Cardiac fibroblast (primary cell): ENCODE measurements at regions not wholly inside any gene's neighbourhood (a gene's known extent, or its start where the extent isn't known, plus 50 kb on each side); places are given as distances from the start of the nearest gene placed in this dataset.

Experiments
- DNase-seq, 2 donors: peaks; one replicate each; pipeline versions ENCODE4 v3.0.0 to v3.0.0-alpha.2; 2010; ENCODE audit warnings: low read depth in 2 of 2
- H3K4me3 ChIP-seq, 2 donors: replicated peaks in 1 of 2; 1 replicate in 1 of 2; 2 replicates in 1 of 2; pipeline ENCODE4 v1.5.1; 2011; ENCODE audit warnings: low read depth in 2 of 2, low read length in 2 of 2, mild to moderate bottlenecking in 2 of 2, moderate library complexity in 1 of 2
- TF ChIP-seq, protein P1 (sequence below): IDR thresholded peaks from one replicate; pipeline ENCODE4 v1.5.1; 2011; ENCODE audit warnings: low read depth, mild to moderate bottlenecking, low read length, inconsistent platforms

DNA sequence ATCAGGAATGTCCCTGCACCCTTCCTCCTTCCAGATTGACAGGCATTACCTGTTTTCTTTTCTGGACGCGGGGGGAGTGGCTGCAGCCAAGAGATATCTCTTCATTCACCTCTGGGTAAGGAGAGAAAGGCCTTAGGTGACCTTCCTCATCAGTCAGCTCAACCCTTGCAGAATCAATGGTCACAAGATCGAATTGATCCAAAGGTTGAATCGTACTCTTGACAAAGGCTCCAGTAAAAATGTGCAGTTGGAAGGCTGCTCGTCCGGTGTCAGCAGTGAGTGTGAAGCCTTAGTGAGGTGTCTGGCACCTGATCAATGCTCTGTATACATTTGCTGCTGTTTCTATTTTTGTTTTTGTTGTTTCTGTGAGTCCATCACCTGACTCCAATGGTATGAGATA is 282.6 kb upstream of the AJAP1 start:
- TF ChIP-seq, protein P1, sequence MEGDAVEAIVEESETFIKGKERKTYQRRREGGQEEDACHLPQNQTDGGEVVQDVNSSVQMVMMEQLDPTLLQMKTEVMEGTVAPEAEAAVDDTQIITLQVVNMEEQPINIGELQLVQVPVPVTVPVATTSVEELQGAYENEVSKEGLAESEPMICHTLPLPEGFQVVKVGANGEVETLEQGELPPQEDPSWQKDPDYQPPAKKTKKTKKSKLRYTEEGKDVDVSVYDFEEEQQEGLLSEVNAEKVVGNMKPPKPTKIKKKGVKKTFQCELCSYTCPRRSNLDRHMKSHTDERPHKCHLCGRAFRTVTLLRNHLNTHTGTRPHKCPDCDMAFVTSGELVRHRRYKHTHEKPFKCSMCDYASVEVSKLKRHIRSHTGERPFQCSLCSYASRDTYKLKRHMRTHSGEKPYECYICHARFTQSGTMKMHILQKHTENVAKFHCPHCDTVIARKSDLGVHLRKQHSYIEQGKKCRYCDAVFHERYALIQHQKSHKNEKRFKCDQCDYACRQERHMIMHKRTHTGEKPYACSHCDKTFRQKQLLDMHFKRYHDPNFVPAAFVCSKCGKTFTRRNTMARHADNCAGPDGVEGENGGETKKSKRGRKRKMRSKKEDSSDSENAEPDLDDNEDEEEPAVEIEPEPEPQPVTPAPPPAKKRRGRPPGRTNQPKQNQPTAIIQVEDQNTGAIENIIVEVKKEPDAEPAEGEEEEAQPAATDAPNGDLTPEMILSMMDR = no peak

DNA sequence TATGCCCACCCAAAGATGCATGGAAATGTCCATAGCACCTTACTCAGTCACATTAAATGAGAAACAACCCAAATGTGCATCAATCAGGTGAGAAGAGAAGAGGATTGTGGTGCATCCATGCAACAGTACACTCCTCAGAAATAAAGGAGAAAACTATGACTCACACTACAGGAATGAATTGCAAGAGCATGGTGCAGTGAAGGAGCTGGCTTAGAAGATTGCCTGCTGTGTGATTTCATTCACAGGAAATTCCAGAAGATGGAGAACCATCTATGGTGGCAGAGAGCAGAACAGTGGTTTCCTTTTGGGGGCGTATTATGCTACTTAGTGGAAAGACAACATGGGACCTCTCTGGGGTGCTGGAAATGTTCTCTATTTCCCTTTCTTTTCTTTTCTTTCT is 278.6 kb upstream of the AJAP1 start:
- TF ChIP-seq, protein P1 = no peak
- peak in 1 of 2 donors; percentile 2 for DNase-seq

More for the DNA sequence above, 282.6 kb upstream of the AJAP1 start:
- no peak overlapping the region for H3K4me3 ChIP-seq
- no peak for DNase-seq

DNA sequence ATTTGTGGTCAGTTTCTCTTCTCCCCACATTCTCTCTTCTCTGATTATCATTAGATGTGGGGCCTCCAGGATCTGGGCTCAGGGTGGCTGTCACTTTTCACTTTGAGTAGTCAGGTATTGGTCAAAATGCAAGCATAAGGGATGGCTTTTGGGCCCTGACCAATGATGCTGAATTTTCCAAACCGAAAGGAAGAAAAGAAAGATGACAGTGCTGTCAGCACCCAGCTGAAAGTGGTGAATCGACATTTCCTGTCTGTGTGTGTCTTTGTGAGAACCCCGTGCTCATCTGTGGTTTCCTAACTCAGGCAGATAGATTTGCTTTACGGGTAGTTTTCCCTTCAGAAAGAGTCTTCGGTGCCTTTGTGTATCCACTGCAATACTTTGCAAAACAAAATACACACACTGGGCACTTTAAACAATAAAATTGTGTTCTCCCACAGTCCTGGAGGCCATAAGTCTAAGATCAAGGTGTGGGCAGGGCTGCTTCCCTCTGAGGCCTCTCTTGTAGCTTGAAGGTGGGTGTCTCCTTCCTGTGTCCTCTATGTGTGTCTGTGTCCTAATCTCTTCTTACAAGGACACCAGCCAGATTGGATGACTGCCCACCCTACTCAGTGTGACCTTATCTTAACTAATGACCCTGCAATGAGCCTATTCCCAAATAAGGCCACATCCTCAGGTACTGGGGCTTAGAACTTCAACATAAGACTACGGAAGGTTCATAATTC is 274.8 kb upstream of the AJAP1 start:
- TF ChIP-seq, protein P1 = no peak
- no peak overlapping the region for H3K4me3 ChIP-seq
- no peak for DNase-seq

More for the DNA sequence above, 278.6 kb upstream of the AJAP1 start:
- no peak overlapping the region for H3K4me3 ChIP-seq

DNA sequence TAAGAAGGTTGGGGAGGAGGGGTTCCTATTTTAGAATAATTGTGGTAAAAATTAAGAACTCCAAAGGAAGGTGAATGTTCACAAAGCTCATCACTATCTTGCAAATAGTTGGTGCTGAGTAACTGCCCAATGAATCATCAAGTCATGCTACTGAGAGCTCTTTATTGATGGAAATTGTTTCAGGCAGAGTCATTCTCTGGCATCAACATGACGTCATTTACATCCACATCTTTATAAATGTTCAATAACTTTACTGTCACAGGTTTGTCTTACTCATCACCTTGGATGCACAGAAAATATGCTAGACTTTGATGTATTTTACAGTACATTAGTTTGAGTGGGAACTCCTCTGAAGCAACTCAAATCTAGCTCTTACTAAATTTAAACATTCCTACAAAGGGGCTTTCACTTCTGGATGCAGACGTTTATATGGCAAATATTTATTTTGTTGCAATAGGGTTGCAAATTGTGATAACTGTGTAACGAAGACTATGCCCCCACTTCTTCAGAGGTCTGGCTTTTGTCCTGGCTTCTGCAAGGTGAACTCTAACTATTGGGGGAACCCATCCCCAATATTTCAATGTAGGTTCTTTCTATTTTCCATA is 273.7 kb upstream of the AJAP1 start:
- no peak overlapping the region for H3K4me3 ChIP-seq
- peak in 1 of 2 donors; percentile 5 for DNase-seq
- TF ChIP-seq, protein P1 = no peak

DNA sequence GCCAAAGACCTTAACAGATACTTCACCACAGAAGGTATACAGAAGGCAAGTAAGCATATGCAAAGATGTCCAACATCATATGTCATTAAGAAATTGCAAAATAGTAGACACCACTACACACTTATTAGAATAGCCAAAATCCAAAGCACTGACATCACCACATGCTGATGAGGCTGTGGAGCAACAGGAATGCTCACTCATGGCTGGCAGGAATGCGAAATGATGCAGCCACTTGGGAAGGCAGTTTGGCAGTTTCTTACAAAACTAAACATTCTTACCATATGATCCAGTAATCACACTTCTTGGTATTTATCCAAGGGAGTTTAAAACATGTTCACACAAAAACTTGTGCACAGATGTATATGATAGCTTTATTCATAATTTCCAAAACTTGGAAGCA is 261.2 kb upstream of the AJAP1 start:
- no peak for DNase-seq
- TF ChIP-seq, protein P1 = no peak
- H3K4me3 ChIP-seq = no peak overlapping the region

DNA sequence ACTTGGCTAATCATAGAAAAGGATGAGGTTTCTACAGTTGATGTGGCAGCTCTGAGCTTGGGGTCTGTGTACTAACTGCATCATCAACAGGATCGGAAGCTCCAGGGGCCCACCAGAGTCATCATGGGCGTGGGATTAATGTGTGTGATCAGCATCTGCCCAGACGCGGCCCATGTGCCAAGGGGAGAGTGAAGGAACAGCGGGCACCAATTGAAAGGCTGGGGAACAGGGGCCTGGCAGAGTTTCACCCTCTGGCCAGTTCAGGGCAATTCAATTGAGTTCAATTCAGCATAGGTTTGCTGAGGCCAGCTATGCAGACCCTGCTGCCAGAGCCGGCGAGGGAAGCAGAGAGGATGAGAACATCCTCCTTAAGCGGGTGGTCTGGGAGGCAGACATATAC is 260.0 kb upstream of the AJAP1 start:
- DNase-seq = no peak
- TF ChIP-seq, protein P1 = no peak
- H3K4me3 ChIP-seq = no peak overlapping the region
